PC-3 (cell line): ENCODE measurements at regions not wholly inside any gene's neighbourhood (a gene's known extent, or its start where the extent isn't known, plus 50 kb on each side); places are given as distances from the start of the nearest gene placed in this dataset.
A peak's percentile ranks its signal among the peaks of the same experiment; 100 is the strongest.

ENCODE experiments used
- ATAC-seq: fragments of 200-7000 bp; cut with Tn5 transposase; 2 replicates; pipeline ENCODE4 v1.9.1; 2020; ENCODE audit warnings: mild to moderate bottlenecking, moderate library complexity
- BruUV-seq: library from RNA; stranded (reverse); fragments of 400-500 nt; replicated peaks from 2 replicates; lab custom pipeline; 2021; lab: Mats Ljungman, UMichigan
- CTCF ChIA-PET: fragments of 300-600 bp; sonication (Branson Sonifier 250); formaldehyde crosslinking; loops from one replicate; lab custom pipeline; 2022; ENCODE audit warnings: antibody characterized with exemption; lab: Charles Lee
- POLR2A ChIA-PET: fragments of 300-600 bp; sonication (Branson Sonifier 250); formaldehyde crosslinking; loops from one replicate; lab custom pipeline; 2022; ENCODE audit warnings: antibody characterized with exemption; ENCODE audit not compliant: unreplicated experiment; lab: Charles Lee
- DNase-seq: peaks from one replicate; pipeline ENCODE4 v3.0.0-alpha.2; 2015
- H2AFZ ChIP-seq: fragments of 300-600 bp; sonication (generic); 2 replicates; pipeline ENCODE4 v1.6.0; 2016; ENCODE audit warnings: antibody characterized with exemption, low read length
- H3F3A ChIP-seq: fragments of 300-600 bp; sonication (generic); one replicate; pipeline ENCODE4 v1.6.0; 2017; ENCODE audit warnings: antibody characterized with exemption, low read length, control low read depth, mild to moderate bottlenecking; ENCODE audit not compliant: unreplicated experiment
- H3K27ac ChIP-seq: fragments of 300-600 bp; sonication (generic); 2 replicates; pipeline ENCODE4 v1.5.1; 2016; ENCODE audit warnings: mild to moderate bottlenecking, low read length
- H3K27me3 ChIP-seq: fragments of 300-600 bp; sonication (generic); 2 replicates; pipeline ENCODE4 v1.6.1; 2016; ENCODE audit warnings: low read length, mixed read lengths
- H3K36me3 ChIP-seq: fragments of 300-600 bp; sonication (generic); 2 replicates; pipeline ENCODE4 v1.6.1; 2016; ENCODE audit warnings: low read depth, mixed run types, low read length, mixed read lengths
- H3K4me1 ChIP-seq: fragments of 300-600 bp; sonication (generic); 2 replicates; pipeline ENCODE4 v1.5.1; 2016; ENCODE audit warnings: low read length; ENCODE audit not compliant: insufficient read depth
- H3K4me2 ChIP-seq: fragments of 300-600 bp; sonication (generic); 2 replicates; pipeline ENCODE4 v1.6.0; 2016; ENCODE audit warnings: low read length
- H3K4me3 ChIP-seq: fragments of 300-600 bp; sonication (generic); 2 replicates; pipeline ENCODE4 v1.5.1; 2016; ENCODE audit warnings: mild to moderate bottlenecking, low read length, mixed read lengths
- H3K79me2 ChIP-seq: fragments of 300-600 bp; sonication (generic); 2 replicates; pipeline ENCODE4 v1.6.1; 2017; ENCODE audit warnings: low read length, mixed read lengths
- H3K9ac ChIP-seq: fragments of 300-600 bp; sonication (generic); 2 replicates; pipeline ENCODE4 v1.6.0; 2016; ENCODE audit warnings: mild to moderate bottlenecking, low read length
- H3K9me2 ChIP-seq: fragments of 300-600 bp; sonication (generic); replicated peaks from 2 replicates; pipeline ENCODE4 v1.6.1; 2016; ENCODE audit warnings: mixed run types, low read length, mixed read lengths
- H3K9me3 ChIP-seq: fragments of 300-600 bp; sonication (generic); 2 replicates; pipeline ENCODE4 v1.6.1; 2016; ENCODE audit warnings: low read length, mixed read lengths
- H4K20me1 ChIP-seq: fragments of 300-600 bp; sonication (generic); 2 replicates; pipeline ENCODE4 v1.6.1; 2016; ENCODE audit warnings: low read length, mixed read lengths
- CTCF ChIP-seq: fragments of 300-600 bp; sonication (generic); conservative IDR thresholded peaks from 2 replicates; pipeline ENCODE4 v1.5.1; 2017; ENCODE audit warnings: antibody characterized with exemption, low read depth, mild to moderate bottlenecking, low read length
- EZH2 ChIP-seq: fragments of 300-600 bp; sonication (generic); IDR thresholded peaks from one replicate; pipeline ENCODE4 v1.6.1; 2017; ENCODE audit warnings: antibody characterized with exemption, mild to moderate bottlenecking, low read length; ENCODE audit not compliant: unreplicated experiment
- EZH2phosphoT487 ChIP-seq: fragments of 300-600 bp; sonication (generic); IDR thresholded peaks from 2 replicates; pipeline ENCODE4 v1.6.1; 2018; ENCODE audit warnings: mild to moderate bottlenecking, antibody characterized with exemption, low read length, borderline replicate concordance
- intact Hi-C: fragments of 100-400 bp; cut with micrococcal nuclease; formaldehyde crosslinking; loops from 2 replicates; pipeline ENCODE4 v1.9.0; 2023

- ChIA-PET POLR2A (no interaction called here), CTCF (no interaction called here)
- ATAC-seq: peak; percentile 49
- no peaks in the 10 kb centered on the region for H3K36me3 ChIP-seq
- H3K4me3 ChIP-seq: no peak overlapping the region
- TF ChIP-seq EZH2 (no peak), EZH2phosphoT487 (no peak), CTCF (no peak)
- H4K20me1 ChIP-seq: no peaks in the 10 kb centered on the region
- H3F3A ChIP-seq: no peaks in the 10 kb centered on the region
- no peak overlapping the region for H3K9ac ChIP-seq
- H3K4me1 ChIP-seq: peaks cover 11% of the 10 kb centered on the region; the same call in 1 of the 2 replicates
- no peak overlapping the region for H2AFZ ChIP-seq
- no peaks in the 10 kb centered on the region for H3K9me2 ChIP-seq
- no peak overlapping the region for H3K4me2 ChIP-seq
- no peaks in the 10 kb centered on the region for H3K9me3 ChIP-seq
- H3K79me2 ChIP-seq: no peaks in the 10 kb centered on the region
- intact Hi-C loops: no loop called here
- peak; percentile 71 for DNase-seq
- H3K27ac ChIP-seq: no peak overlapping the region
- no peaks in the 10 kb centered on the region for H3K27me3 ChIP-seq
- BruUV-seq: no TSS peak
These were observed 488.5 kb upstream of the BTBD3 start for GRCh38 chr20:11429168-11429567.

- H3K36me3 ChIP-seq: no peaks in the 10 kb centered on the region
- no TSS peak for BruUV-seq
- no peak for ATAC-seq
These were observed 487.7 kb upstream of the BTBD3 start for GRCh38 chr20:11429889-11430519.

More at GRCh38 chr20:11429889-11430519, 487.7 kb upstream of the BTBD3 start:
- ChIA-PET CTCF (no interaction called here), POLR2A (no interaction called here)
- Histone ChIP-seq H2AFZ (no peak overlapping the region), H3K4me2 (no peak overlapping the region), H3K27me3 (no peaks in the 10 kb centered on the region), H3K9ac (no peak overlapping the region), H3K4me1 (peaks cover 11% of the 10 kb centered on the region; the same call in 1 of the 2 replicates), H3K79me2 (no peaks in the 10 kb centered on the region), H3K27ac (no peak overlapping the region), H3K4me3 (no peak overlapping the region), H4K20me1 (no peaks in the 10 kb centered on the region), H3F3A (no peaks in the 10 kb centered on the region), H3K9me2 (no peaks in the 10 kb centered on the region), H3K9me3 (no peaks in the 10 kb centered on the region)
- DNase-seq: no peak
- intact Hi-C loops: no loop called here
- TF ChIP-seq EZH2phosphoT487: no peak
- no peak for TF ChIP-seq CTCF
- no peak for TF ChIP-seq EZH2
